ENCODE measurements at regions not wholly inside any gene's neighbourhood (a gene's known extent, or its start where the extent isn't known, plus 50 kb on each side); places are given as distances from the start of the nearest gene placed in this dataset.

- DNase-seq = no peak
Observed at GRCh38 chr11:31887180-31887579, 76.1 kb upstream of the PAX6 start.

GRCh38 chr11:31884080-31884479 is 73.0 kb upstream of the PAX6 start:
- DNase-seq = no peak

GRCh38 chr11:31883435-31883834 is 72.3 kb upstream of the PAX6 start:
- no peak for DNase-seq

- DNase-seq = no peak
Observed at GRCh38 chr11:31882951-31883392, 71.8 kb upstream of the PAX6 start.

GRCh38 chr11:31881825-31882224 is 70.7 kb upstream of the PAX6 start:
- no peak for DNase-seq

- no peak for DNase-seq
Observed at GRCh38 chr11:31879681-31880080, 68.6 kb upstream of the PAX6 start.

- DNase-seq = no peak
Observed at GRCh38 chr11:31877863-31878262, 66.7 kb upstream of the PAX6 start.

GRCh38 chr11:31877083-31877482 is 66.0 kb upstream of the PAX6 start:
- no peak for DNase-seq

GRCh38 chr11:31875866-31876560 is 64.9 kb upstream of the PAX6 start:
- no peak for DNase-seq

GRCh38 chr11:31874631-31875191 is 63.6 kb upstream of the PAX6 start:
- DNase-seq = peak in 2 of 3 experiments; percentile 38 to 63

- DNase-seq = no peak
Observed at GRCh38 chr11:31873124-31873523, 62.0 kb upstream of the PAX6 start.

- DNase-seq = peak in 1 of 3 experiments; percentile 29
Observed at GRCh38 chr11:31872076-31872443, 60.9 kb upstream of the PAX6 start.

GRCh38 chr11:31871310-31872075 is 60.4 kb upstream of the PAX6 start:
- no peak for DNase-seq

- DNase-seq = peak; percentile 56 to 83 (median 61)
Observed at GRCh38 chr11:31870609-31871309, 59.6 kb upstream of the PAX6 start.

GRCh38 chr11:31869986-31870385 is 58.9 kb upstream of the PAX6 start:
- no peak for DNase-seq

GRCh38 chr11:31865606-31866300 is 54.6 kb upstream of the PAX6 start:
- DNase-seq = no peak

GRCh38 chr11:31863170-31863832 is 52.2 kb upstream of the PAX6 start:
- DNase-seq = no peak

- DNase-seq = no peak
Observed at GRCh38 chr11:31861011-31861410, 49.9 kb upstream of the PAX6 start.

All from NCI-H1417 (cell line).